HG03097 (cell line): ENCODE measurements at regions not wholly inside any gene's neighbourhood (a gene's known extent, or its start where the extent isn't known, plus 50 kb on each side); places are given as distances from the start of the nearest gene placed in this dataset.
"Not testable (repeated sequence)": the region's sequence is repeated elsewhere in the genome, so short reads cannot be mapped to it uniquely, and the experiment has no call there.

Source experiments
- ATAC-seq: cut with Tn5 transposase; IDR thresholded peaks from one replicate; pipeline ENCODE4 v1.9.1; 2021; ENCODE audit not compliant: unreplicated experiment, low FRiP score

GRCh38 chr10:21041763-21042458 lies 144.8 kb upstream of the NEBL start:
- no peak for ATAC-seq

- ATAC-seq = no peak
Measured at GRCh38 chr10:21039721-21040120, 142.6 kb upstream of the NEBL start.

- ATAC-seq = no peak
Measured at GRCh38 chr10:21036757-21037156, 139.6 kb upstream of the NEBL start.

- ATAC-seq = not testable (repeated sequence)
Measured at GRCh38 chr10:21034770-21035169, 137.7 kb upstream of the NEBL start.

- no peak for ATAC-seq
Measured at GRCh38 chr10:21034241-21034640, 137.1 kb upstream of the NEBL start.

GRCh38 chr10:21032587-21033319 lies 135.6 kb upstream of the NEBL start:
- ATAC-seq = no peak

- ATAC-seq = no peak
Measured at GRCh38 chr10:21031232-21031795, 134.2 kb upstream of the NEBL start.

- no peak for ATAC-seq
Measured at GRCh38 chr10:21030091-21030490, 133.0 kb upstream of the NEBL start.

- ATAC-seq = no peak
Measured at GRCh38 chr10:21022821-21023220, 125.7 kb upstream of the NEBL start.

- ATAC-seq = no peak
Measured at GRCh38 chr10:21021843-21022594, 124.9 kb upstream of the NEBL start.

GRCh38 chr10:21021231-21021630 lies 124.1 kb upstream of the NEBL start:
- no peak for ATAC-seq

- no peak for ATAC-seq
Measured at GRCh38 chr10:21020545-21020944, 123.4 kb upstream of the NEBL start.

GRCh38 chr10:21019436-21019835 lies 122.3 kb upstream of the NEBL start:
- ATAC-seq = no peak

GRCh38 chr10:21015851-21016250 lies 118.7 kb upstream of the NEBL start:
- ATAC-seq = no peak

GRCh38 chr10:21014141-21014540 lies 117.0 kb upstream of the NEBL start:
- no peak for ATAC-seq

GRCh38 chr10:21011433-21012018 lies 114.4 kb upstream of the NEBL start:
- ATAC-seq = no peak

GRCh38 chr10:21010615-21011014 lies 113.5 kb upstream of the NEBL start:
- no peak for ATAC-seq

GRCh38 chr10:21003240-21003822 lies 106.2 kb upstream of the NEBL start:
- ATAC-seq = no peak

- ATAC-seq = no peak
Measured at GRCh38 chr10:21002091-21002878, 105.2 kb upstream of the NEBL start.

GRCh38 chr10:20999699-21000098 lies 102.6 kb upstream of the NEBL start:
- ATAC-seq = no peak
